Activated naive CD8-positive, alpha-beta T cell treated with anti-CD3 and anti-CD28 coated beads for 36 hours (primary cell): ENCODE measurements at regions not wholly inside any gene's neighbourhood (a gene's known extent, or its start where the extent isn't known, plus 50 kb on each side); places are given as distances from the start of the nearest gene placed in this dataset.
"Not testable (repeated sequence)": the region's sequence is repeated elsewhere in the genome, so short reads cannot be mapped to it uniquely, and the experiment has no call there.

Source experiments
- DNase-seq: peaks from one replicate; pipeline ENCODE4 v3.0.0; 2021
- H3K27ac Mint-ChIP-seq: one replicate; pipeline ENCODE4 v1.8.0; 2022; ENCODE audit warnings: mild to moderate bottlenecking, moderate library complexity, mixed read lengths
- H3K27me3 Mint-ChIP-seq: one replicate; pipeline ENCODE4 v1.8.0; 2022; ENCODE audit warnings: mild to moderate bottlenecking, mixed read lengths
- H3K36me3 Mint-ChIP-seq: one replicate; pipeline ENCODE4 v1.8.0; 2021; ENCODE audit warnings: mild to moderate bottlenecking, mixed read lengths
- H3K4me1 Mint-ChIP-seq: one replicate; pipeline ENCODE4 v1.8.0; 2021; ENCODE audit warnings: mixed read lengths
- H3K4me3 Mint-ChIP-seq: one replicate; pipeline ENCODE4 v1.8.0; 2022; ENCODE audit warnings: mild to moderate bottlenecking, moderate library complexity, mixed read lengths
- H3K9me3 Mint-ChIP-seq: one replicate; pipeline ENCODE4 v1.8.0; 2022; ENCODE audit warnings: mixed read lengths

DNA sequence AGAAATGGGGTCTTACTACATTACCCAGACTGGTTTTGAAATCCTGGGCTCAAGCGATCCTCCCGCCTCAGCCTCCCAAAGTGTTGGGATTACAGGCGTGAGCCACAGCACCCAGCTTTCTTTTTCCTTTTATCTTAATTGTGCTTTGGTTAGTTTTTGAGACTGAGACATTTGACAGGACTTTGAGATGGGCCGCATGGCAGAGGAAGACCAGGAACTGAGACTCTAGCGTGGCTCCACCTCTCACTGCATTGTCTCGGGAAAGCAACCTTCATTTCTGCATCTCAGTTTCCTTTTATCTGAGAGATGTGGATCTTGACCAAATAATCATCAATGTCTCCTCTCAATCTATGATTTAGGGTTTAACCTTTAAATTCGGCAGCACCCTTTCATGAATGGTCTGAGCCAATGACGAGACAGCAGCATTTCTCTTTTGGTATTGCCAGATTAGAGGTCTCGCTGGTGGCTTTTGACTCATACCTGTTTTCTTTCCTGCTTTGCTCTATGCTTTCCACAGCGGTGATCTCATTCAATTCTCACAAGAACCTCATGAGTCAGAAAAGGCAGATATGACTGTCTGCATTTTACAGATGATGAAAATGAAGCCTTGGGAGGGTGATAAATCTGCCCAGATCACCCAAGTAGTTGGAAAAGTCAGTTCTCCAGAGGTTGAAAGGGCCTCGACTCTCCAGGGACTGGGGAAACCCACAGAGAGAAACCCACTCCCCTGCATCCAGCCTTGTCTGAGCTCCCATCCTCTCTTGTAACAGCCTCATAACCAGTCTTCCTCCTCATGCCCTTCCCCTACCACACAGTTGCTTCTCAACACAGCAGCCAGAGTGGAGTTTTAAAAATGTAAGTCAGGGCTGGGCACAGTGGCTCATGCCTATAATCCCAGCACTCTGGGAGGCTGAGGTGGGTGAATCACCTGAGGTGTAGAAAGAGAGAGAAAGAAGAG is 84.8 kb upstream of the FOXB1 start:
- H3K27ac Mint-ChIP-seq, result peak overlapping the region; percentile 97
- peak overlapping the region; percentile 47 for H3K4me3 Mint-ChIP-seq
- peaks cover 23% of the 10 kb centered on the region for H3K27me3 Mint-ChIP-seq
- H3K9me3 Mint-ChIP-seq, result no peaks in the 10 kb centered on the region
- DNase-seq, result peak; percentile 62
- no peaks in the 10 kb centered on the region for H3K36me3 Mint-ChIP-seq
- H3K4me1 Mint-ChIP-seq, result peaks cover 35% of the 10 kb centered on the region

DNA sequence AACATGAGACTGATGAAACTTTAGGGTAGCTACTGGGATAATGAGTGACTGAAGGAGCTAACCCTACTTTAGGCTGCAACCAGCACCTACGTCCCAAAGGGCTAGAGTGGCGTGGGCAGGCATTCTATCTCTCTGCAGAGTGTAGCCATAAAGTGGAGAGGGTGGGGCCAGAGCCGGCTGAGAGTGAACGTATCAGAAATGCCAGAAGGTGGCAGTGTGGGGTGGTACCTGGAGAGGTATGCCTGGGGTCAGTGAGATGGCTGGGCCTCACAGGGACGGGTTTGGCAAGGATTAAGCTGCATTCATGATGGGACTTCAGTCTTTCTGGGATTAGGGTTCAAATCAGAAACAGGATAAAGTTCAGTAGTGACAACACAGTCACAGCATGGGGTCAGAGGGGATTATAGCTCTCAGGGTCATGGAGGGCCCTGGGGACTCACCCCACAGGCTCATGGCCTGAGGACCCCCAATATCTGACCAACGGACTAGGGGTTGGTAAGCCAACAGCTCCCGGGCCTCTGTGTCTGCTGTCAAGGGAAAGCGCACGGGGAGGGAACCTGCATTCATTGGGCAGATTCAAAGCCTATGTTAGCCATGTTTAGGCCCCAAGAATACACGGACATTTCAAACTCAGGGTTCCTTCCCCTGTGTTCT is 86.5 kb upstream of the FOXB1 start:
- Mint-ChIP-seq H3K27me3 (peaks cover 18% of the 10 kb centered on the region), H3K27ac (no peak overlapping the region), H3K36me3 (no peaks in the 10 kb centered on the region), H3K4me1 (peaks cover 23% of the 10 kb centered on the region), H3K4me3 (no peak overlapping the region), H3K9me3 (no peaks in the 10 kb centered on the region)
- DNase-seq, result peak; percentile 72

DNA sequence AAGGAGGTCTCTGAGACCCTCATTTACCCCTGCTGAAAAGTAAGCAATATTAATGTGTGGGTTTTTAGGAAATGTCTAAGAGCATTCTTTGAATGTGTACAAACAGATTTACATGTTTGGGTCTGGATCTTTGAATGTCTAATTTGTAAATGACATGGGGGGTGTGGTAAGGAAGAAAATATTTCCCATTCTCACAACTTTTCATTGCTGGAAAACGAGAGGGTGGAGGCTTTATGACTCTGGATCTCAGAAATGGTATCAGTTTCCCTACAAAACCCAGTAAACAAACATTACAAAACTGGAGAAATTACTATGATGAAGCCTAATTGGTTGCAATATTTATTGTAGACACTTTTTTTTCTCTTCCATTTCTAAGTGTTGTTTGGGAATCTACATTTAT is 98.1 kb upstream of the FOXB1 start:
- H3K27me3 Mint-ChIP-seq, result peaks cover 17% of the 10 kb centered on the region
- no peak for DNase-seq
- H3K4me1 Mint-ChIP-seq, result peaks cover 8% of the 10 kb centered on the region
- no peaks in the 10 kb centered on the region for H3K9me3 Mint-ChIP-seq
- no peaks in the 10 kb centered on the region for H3K36me3 Mint-ChIP-seq
- H3K27ac Mint-ChIP-seq, result no peak overlapping the region
- H3K4me3 Mint-ChIP-seq, result no peak overlapping the region

DNA sequence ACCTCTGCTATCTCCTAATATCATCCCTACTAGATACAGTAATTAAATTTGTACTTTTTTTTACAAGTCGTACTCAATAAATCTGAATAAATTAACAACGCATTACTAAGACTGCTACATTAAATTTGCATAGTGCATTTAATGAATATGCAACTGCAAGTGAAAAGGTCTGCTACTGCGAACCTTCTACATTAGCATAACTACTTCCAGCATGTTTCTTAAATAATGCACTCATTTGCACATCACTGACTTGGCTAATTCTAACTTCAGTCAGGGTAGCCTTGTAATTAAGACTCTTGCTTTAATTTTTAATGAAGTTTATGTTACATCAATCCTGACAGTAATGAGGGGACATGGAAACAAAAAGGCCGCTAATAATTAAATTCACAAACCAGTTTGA is 98.9 kb upstream of the FOXB1 start:
- no peaks in the 10 kb centered on the region for H3K9me3 Mint-ChIP-seq
- H3K4me3 Mint-ChIP-seq, result no peak overlapping the region
- DNase-seq, result no peak
- no peak overlapping the region for H3K27ac Mint-ChIP-seq
- peaks cover 19% of the 10 kb centered on the region for H3K27me3 Mint-ChIP-seq
- no peaks in the 10 kb centered on the region for H3K36me3 Mint-ChIP-seq
- peaks cover 8% of the 10 kb centered on the region for H3K4me1 Mint-ChIP-seq

DNA sequence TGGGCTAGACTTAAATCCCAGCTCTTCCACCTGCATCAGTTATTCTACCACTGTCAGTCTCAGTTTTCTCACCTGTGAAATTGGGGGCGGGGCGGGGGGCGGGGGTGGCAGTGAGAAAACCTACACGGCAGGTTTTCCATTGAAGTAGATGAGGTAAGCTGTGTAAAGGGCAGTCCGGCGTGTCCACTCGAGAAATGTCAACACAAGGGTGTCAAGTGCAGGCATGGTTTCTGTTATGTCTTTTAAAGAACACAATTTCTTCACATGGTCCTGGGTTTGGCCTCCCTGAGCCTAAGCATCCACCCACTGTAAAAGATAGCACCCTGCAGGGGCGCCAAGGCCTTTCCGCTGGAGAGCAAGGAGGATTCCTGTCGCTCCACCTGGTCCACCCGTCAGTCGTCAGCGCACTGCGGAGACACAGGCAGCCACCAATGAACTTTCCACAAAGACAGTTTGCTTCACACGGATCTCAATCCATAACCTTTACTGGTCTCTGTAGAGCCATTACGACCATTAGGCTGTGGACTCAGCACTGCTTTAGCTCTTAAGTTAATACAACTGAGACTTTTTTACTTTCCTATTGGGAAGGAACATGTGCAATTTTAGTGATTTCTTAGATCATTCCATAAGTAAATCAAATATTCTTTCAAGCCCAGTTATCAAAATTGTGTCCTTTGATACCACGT is 99.5 kb upstream of the FOXB1 start:
- Mint-ChIP-seq H3K9me3 (no peaks in the 10 kb centered on the region), H3K4me1 (peaks cover 8% of the 10 kb centered on the region), H3K36me3 (no peaks in the 10 kb centered on the region), H3K4me3 (no peak overlapping the region), H3K27me3 (peaks cover 19% of the 10 kb centered on the region), H3K27ac (no peak overlapping the region)
- DNase-seq, result no peak

DNA sequence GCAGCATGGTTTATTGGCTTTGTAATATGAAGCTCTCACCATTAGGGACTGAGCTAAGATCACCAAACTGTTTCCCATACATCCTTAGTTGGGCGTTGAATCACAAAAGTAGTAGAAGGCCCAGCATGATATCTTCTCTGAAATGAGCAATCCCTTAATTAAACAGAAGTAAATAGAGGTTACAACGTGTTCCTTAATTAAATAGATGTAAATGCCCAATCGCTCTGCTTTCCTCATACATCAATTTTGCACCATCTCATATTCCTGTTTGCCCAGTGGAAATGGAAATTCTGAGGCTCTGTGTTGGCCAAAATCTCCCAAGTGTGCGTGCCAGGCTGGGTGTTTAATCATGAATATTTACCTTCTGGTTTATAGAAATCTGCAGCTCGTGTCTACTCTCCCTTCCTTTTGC is 107.4 kb upstream of the FOXB1 start:
- Mint-ChIP-seq H3K4me1 (no peaks in the 10 kb centered on the region), H3K4me3 (no peak overlapping the region), H3K27ac (no peak overlapping the region), H3K27me3 (peaks cover 4% of the 10 kb centered on the region), H3K36me3 (no peaks in the 10 kb centered on the region), H3K9me3 (no peaks in the 10 kb centered on the region)
- no peak for DNase-seq

DNA sequence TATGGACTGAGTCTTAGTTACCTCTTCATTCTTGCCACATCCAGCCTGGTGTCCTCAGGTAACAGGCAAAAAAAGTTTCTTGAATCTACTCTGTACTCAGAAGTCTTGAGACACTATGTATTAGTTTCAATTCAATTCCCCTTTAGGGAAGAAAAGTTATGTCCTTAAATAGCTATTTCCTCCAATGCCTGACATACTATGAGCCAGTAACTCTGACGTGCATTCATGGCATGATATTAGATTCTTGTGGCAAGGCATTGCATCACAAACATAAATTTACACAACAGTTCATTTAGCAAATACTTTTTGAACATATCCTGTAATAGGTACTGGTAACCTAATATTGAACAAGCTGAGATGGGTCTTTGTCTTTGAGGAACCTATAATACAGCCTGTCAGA is 109.3 kb upstream of the FOXB1 start:
- H3K27me3 Mint-ChIP-seq, result no peaks in the 10 kb centered on the region
- H3K9me3 Mint-ChIP-seq, result no peaks in the 10 kb centered on the region
- no peaks in the 10 kb centered on the region for H3K36me3 Mint-ChIP-seq
- H3K4me1 Mint-ChIP-seq, result no peaks in the 10 kb centered on the region
- no peak overlapping the region for H3K4me3 Mint-ChIP-seq
- no peak overlapping the region for H3K27ac Mint-ChIP-seq
- no peak for DNase-seq

DNA sequence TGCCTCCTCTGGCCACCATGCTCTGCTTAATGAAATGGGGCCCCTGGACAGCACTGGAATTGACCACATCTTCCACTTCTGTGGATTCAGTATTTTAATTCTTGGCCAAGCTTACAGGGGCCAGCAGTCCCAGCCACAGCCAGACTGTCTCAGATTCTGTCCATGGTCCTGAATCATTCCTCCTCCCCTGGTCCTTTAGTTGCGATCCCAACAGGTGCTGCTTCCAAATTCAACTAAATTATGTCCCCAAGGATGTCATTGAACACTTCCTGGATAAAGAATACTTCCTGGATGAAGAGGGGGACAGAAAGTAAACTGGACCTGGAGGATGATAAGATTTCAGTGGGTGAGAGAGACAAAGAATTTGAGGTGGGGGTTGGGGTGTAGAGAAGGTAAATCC is 111.1 kb upstream of the FOXB1 start:
- Mint-ChIP-seq H3K27me3 (no peaks in the 10 kb centered on the region), H3K9me3 (peaks cover 3% of the 10 kb centered on the region), H3K27ac (no peak overlapping the region), H3K4me1 (no peaks in the 10 kb centered on the region), H3K4me3 (no peak overlapping the region), H3K36me3 (no peaks in the 10 kb centered on the region)
- DNase-seq, result no peak

DNA sequence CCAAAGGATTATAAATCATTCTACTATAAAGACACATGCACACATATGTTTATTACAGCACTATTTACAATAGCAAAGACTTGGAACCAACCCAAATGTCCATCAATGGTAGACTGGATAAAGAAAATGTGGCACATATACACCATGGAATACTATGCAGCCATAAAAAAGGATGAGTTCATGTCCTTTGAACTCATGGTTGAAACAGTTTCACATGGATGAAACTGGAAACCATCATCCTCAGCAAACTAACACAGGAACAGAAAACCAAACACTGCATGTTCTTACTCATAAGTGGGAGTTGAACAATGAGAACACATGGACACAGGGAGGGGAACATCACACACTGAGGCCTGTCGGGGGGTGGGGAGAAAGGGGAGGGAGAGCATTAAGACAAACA is 116.2 kb upstream of the FOXB1 start:
- H3K27ac Mint-ChIP-seq, H3K4me1 Mint-ChIP-seq, H3K36me3 Mint-ChIP-seq, H3K9me3 Mint-ChIP-seq, H3K4me3 Mint-ChIP-seq, H3K27me3 Mint-ChIP-seq, DNase-seq: not testable (repeated sequence)

DNA sequence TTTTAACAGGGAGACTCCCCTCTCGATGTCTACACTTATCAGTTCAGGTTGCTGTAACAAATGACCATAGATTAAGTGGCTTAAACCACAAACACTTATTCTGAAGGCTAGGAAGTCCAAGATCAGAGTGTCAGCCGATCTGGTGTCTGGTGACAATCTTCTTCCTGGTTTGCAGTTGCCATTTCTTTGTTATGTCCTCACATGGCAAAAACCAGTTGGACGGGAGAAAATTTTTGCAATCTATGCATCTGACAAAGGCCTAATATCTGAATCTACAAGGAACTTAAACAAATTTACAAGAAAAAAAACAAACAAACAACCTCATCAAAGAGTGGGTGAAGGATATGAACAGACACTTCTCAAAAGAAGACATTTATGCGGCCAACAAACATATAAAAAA is 116.9 kb upstream of the FOXB1 start:
- no peaks in the 10 kb centered on the region for H3K36me3 Mint-ChIP-seq
- DNase-seq, result no peak
- peaks cover 5% of the 10 kb centered on the region for H3K27me3 Mint-ChIP-seq
- no peak overlapping the region for H3K27ac Mint-ChIP-seq
- no peak overlapping the region for H3K4me3 Mint-ChIP-seq
- peaks cover 4% of the 10 kb centered on the region for H3K9me3 Mint-ChIP-seq
- H3K4me1 Mint-ChIP-seq, result peaks cover 3% of the 10 kb centered on the region

DNA sequence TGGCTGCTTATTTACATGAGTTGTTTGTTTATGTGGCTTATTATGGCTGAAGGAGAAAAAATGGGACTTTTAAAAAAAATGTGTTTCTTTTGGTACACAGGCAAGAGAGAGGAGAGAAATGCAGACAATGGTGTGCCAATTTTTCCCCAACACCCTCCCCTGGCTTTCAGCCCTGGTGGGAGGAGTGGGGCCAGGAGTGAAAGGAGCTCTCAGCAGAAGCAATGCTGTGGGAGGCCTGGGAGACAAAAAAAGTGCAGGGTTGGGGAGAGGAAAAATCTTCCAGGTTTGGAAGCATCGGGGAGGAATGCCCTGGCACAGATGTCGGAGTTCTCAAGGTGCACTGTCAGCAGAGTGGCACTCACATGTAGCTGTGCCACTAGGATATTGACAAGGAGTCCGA is 117.7 kb upstream of the FOXB1 start:
- Mint-ChIP-seq H3K4me3 (no peak overlapping the region), H3K4me1 (peaks cover 3% of the 10 kb centered on the region), H3K36me3 (no peaks in the 10 kb centered on the region), H3K9me3 (peaks cover 4% of the 10 kb centered on the region), H3K27me3 (peaks cover 5% of the 10 kb centered on the region), H3K27ac (no peak overlapping the region)
- DNase-seq, result no peak

DNA sequence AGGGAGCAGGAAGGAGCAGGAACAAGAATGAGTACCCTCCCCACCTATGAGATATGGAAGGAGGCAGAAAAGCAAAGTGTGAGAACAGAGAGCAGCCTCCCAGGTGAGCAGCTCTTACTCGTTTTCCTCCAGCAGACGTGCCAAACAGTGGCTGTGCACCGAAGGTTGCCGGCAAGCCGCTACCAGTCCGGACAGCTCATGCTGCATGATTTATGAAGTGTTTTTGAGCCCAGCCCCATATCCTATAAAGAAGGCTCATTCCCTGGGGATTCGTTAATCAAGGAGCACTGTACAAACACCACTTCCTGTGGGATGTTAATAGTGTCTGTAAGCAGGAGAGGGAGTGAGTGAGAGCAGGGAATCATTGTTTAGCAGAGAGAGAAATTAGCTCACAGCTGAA is 118.3 kb upstream of the FOXB1 start:
- H3K27me3 Mint-ChIP-seq, result peaks cover 5% of the 10 kb centered on the region
- no peak overlapping the region for H3K4me3 Mint-ChIP-seq
- peaks cover 4% of the 10 kb centered on the region for H3K9me3 Mint-ChIP-seq
- H3K27ac Mint-ChIP-seq, result no peak overlapping the region
- H3K4me1 Mint-ChIP-seq, result peaks cover 3% of the 10 kb centered on the region
- H3K36me3 Mint-ChIP-seq, result no peaks in the 10 kb centered on the region
- no peak for DNase-seq

DNA sequence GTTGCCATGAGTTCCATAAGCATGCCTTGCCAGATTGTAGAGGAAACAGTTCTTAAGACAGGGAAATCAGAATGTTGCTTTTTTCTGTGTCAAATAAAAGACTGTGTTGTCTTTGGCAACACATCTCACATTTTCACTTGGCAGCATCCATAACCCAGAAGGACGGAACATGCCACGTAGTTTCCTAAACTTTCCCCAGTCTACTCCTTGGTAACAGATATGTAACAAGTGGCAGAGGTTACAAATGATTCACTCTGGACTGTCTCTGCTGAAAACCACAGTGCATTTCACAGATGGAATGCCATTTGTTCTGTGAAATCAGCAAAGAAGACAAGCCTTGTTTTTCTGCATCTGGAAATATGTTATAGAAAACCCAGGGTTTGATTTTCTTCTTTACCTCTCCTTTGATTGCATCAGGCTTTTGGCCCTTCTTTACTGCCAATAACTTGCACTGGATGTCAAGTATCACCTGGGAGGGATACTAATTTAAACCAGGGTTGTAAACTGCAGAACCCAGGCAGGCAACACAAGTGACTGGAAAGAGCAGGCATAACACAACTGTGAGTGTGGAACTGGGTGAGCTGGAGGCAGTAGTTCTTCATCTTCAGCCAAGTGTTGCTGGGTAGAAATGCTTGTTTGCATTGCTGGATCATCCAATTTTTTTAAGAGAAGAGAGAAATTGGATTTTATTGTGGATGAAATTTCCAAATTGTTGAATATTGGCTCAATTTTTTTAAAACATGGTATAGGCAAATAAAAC is 124.4 kb upstream of the FOXB1 start:
- Mint-ChIP-seq H3K36me3 (no peaks in the 10 kb centered on the region), H3K9me3 (no peaks in the 10 kb centered on the region), H3K27ac (no peak overlapping the region), H3K4me3 (no peak overlapping the region), H3K27me3 (peaks cover 5% of the 10 kb centered on the region), H3K4me1 (no peaks in the 10 kb centered on the region)
- no peak for DNase-seq

DNA sequence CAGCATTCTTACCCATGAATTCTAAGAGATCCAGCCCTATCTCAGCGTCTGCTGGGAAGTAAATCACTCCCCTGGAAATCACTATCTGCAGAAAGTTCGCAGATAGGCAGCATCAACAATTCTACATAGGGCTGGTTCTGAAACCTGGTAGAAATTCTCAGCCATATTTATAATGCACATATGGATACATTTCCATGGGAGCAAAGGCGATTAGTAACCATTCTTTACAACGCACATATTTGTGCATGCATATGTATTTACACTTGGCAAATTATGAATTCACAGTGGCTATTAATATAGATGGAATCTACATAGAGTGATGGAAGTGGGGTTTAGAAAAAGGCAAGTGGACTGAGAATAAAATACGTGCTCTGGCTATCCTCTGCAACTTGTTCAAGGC is 128.0 kb upstream of the FOXB1 start:
- H3K4me3 Mint-ChIP-seq, result no peak overlapping the region
- no peaks in the 10 kb centered on the region for H3K36me3 Mint-ChIP-seq
- DNase-seq, result no peak
- H3K4me1 Mint-ChIP-seq, result no peaks in the 10 kb centered on the region
- H3K27ac Mint-ChIP-seq, result no peak overlapping the region
- H3K27me3 Mint-ChIP-seq, result peaks cover 5% of the 10 kb centered on the region
- H3K9me3 Mint-ChIP-seq, result no peaks in the 10 kb centered on the region
